NOMO-1 treated with dmso at 0.1 percent for 144 hours (cell line): ENCODE measurements at regions not wholly inside any gene's neighbourhood (a gene's known extent, or its start where the extent isn't known, plus 50 kb on each side); places are given as distances from the start of the nearest gene placed in this dataset.
"Not testable (repeated sequence)": the region's sequence is repeated elsewhere in the genome, so short reads cannot be mapped to it uniquely, and the experiment has no call there.

ENCODE experiments used
- DNase-seq: peaks from one replicate; lab custom pipeline; 2025; ENCODE audit not compliant: unreplicated experiment; lab: John Stamatoyannopoulos, UW

- DNase-seq = no peak
Observed at GRCh38 chr5:27969157-27969556, 930.8 kb upstream of the CDH9 start.

GRCh38 chr5:27963050-27963783 lies 924.8 kb upstream of the CDH9 start:
- DNase-seq = no peak

- peak; percentile 22 for DNase-seq
Observed at GRCh38 chr5:27962198-27962597, 923.8 kb upstream of the CDH9 start.

- DNase-seq = no peak
Observed at GRCh38 chr5:27947088-27947487, 908.7 kb upstream of the CDH9 start.

GRCh38 chr5:27944471-27944870 lies 906.1 kb upstream of the CDH9 start:
- DNase-seq = no peak

- no peak for DNase-seq
Observed at GRCh38 chr5:27938989-27939388, 900.6 kb upstream of the CDH9 start.

GRCh38 chr5:27928060-27928459 lies 889.7 kb upstream of the CDH9 start:
- no peak for DNase-seq

GRCh38 chr5:27911216-27911615 lies 872.8 kb upstream of the CDH9 start:
- DNase-seq = no peak

- no peak for DNase-seq
Observed at GRCh38 chr5:27908341-27908740, 870.0 kb upstream of the CDH9 start.

- no peak for DNase-seq
Observed at GRCh38 chr5:27906931-27907601, 868.7 kb upstream of the CDH9 start.

- DNase-seq = no peak
Observed at GRCh38 chr5:27906481-27906880, 868.1 kb upstream of the CDH9 start.

GRCh38 chr5:27900761-27901160 lies 862.4 kb upstream of the CDH9 start:
- no peak for DNase-seq

GRCh38 chr5:27876071-27876470 lies 837.7 kb upstream of the CDH9 start:
- DNase-seq = no peak

GRCh38 chr5:27875148-27875547 lies 836.8 kb upstream of the CDH9 start:
- DNase-seq = no peak

GRCh38 chr5:27868292-27868691 lies 829.9 kb upstream of the CDH9 start:
- DNase-seq = no peak

- no peak for DNase-seq
Observed at GRCh38 chr5:27855491-27855890, 817.1 kb upstream of the CDH9 start.

- no peak for DNase-seq
Observed at GRCh38 chr5:27854243-27854852, 816.0 kb upstream of the CDH9 start.

- no peak for DNase-seq
Observed at GRCh38 chr5:27845248-27845647, 806.9 kb upstream of the CDH9 start.

GRCh38 chr5:27836704-27837103 lies 798.3 kb upstream of the CDH9 start:
- not testable (repeated sequence) for DNase-seq

- DNase-seq = no peak
Observed at GRCh38 chr5:27832886-27833285, 794.5 kb upstream of the CDH9 start.

- DNase-seq = no peak
Observed at GRCh38 chr5:27830546-27830945, 792.2 kb upstream of the CDH9 start.

- no peak for DNase-seq
Observed at GRCh38 chr5:27821681-27822080, 783.3 kb upstream of the CDH9 start.
